Neural cell (in vitro differentiated cells): ENCODE measurements at regions not wholly inside any gene's neighbourhood (a gene's known extent, or its start where the extent isn't known, plus 50 kb on each side); places are given as distances from the start of the nearest gene placed in this dataset.

Experiments
- CTCF ChIP-seq: fragments of 450-650 bp; IDR thresholded peaks from 2 replicates; pipeline ENCODE4 v1.5.1; 2014; ENCODE audit warnings: antibody characterized with exemption, mild to moderate bottlenecking, moderate library complexity; ENCODE audit not compliant: poor library complexity, severe bottlenecking
- EZH2 ChIP-seq: fragments of 200-600, 300-800 bp; shearing (Covaris generic), sonication (generic); IDR thresholded peaks from 2 replicates; pipeline ENCODE4 v1.6.1; 2014; ENCODE audit warnings: antibody characterized with exemption, low read length, borderline replicate concordance, mild to moderate bottlenecking; ENCODE audit not compliant: insufficient read depth, poor library complexity, severe bottlenecking
- POLR2AphosphoS5 ChIP-seq: IDR thresholded peaks from 2 replicates; pipeline ENCODE4 v1.6.1; 2012
- SMC3 ChIP-seq: fragments of 450-650 bp; conservative IDR thresholded peaks from 2 replicates; pipeline ENCODE4 v1.6.1; 2014; ENCODE audit warnings: antibody characterized with exemption, mild to moderate bottlenecking, moderate library complexity; ENCODE audit not compliant: poor library complexity
- TAF1 ChIP-seq: IDR thresholded peaks from 2 replicates; pipeline ENCODE4 v1.6.1; 2012; ENCODE audit warnings: low read depth

GRCh38 chr1:91123773-91124172, 101.9 kb upstream of the ZNF644 start:
- TF ChIP-seq CTCF (no peak), SMC3 (no peak), EZH2 (no peak), TAF1 (no peak), POLR2AphosphoS5 (no peak)
